ENCODE measurements at regions not wholly inside any gene's neighbourhood (a gene's known extent, or its start where the extent isn't known, plus 50 kb on each side); places are given as distances from the start of the nearest gene placed in this dataset.

DNA sequence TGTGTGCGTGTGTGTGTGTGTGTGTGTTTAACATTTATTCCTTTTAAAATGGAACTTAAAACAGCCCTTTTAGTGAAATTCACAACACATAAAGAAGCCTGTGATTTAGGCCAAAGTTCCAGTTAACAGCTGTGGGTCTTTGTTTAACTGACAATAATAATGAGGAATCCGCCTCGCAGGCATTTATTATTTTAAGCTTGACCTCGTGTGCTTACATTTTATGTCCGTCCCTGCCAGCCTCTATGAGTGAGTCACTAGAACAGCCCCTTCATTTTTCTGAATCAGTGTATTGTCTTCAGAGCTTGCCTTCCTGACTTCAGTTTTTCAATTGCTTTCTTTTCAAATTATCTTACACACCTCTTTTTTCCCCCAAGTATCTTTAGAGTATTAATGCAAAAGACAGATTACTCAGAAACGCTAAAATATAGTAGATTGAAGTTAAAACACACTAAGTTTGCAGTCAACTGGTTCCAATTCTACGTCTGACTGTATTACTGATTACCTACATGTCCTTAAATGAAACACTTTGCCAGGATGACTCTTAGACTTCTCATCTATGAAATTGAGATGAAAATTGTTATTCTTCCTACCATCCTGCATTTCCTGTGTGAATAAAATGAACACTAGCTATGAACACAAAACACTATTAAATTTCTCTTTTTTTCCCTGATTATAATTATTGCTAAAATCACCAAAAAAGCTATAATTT is 319.6 kb upstream of the HS3ST1 start:
- TF ChIP-seq POLR2A (IDR thresholded peaks at IDR 0.05) (no peak), POLR2AphosphoS5 (IDR thresholded peaks at IDR 0.05) (peak; percentile 28)
- TF ChIP-seq, protein P1, sequence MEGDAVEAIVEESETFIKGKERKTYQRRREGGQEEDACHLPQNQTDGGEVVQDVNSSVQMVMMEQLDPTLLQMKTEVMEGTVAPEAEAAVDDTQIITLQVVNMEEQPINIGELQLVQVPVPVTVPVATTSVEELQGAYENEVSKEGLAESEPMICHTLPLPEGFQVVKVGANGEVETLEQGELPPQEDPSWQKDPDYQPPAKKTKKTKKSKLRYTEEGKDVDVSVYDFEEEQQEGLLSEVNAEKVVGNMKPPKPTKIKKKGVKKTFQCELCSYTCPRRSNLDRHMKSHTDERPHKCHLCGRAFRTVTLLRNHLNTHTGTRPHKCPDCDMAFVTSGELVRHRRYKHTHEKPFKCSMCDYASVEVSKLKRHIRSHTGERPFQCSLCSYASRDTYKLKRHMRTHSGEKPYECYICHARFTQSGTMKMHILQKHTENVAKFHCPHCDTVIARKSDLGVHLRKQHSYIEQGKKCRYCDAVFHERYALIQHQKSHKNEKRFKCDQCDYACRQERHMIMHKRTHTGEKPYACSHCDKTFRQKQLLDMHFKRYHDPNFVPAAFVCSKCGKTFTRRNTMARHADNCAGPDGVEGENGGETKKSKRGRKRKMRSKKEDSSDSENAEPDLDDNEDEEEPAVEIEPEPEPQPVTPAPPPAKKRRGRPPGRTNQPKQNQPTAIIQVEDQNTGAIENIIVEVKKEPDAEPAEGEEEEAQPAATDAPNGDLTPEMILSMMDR (IDR thresholded peaks at IDR 0.05): no peak
